GM18502 (cell line): ENCODE measurements at regions not wholly inside any gene's neighbourhood (a gene's known extent, or its start where the extent isn't known, plus 50 kb on each side); places are given as distances from the start of the nearest gene placed in this dataset.
"Not testable (repeated sequence)": the region's sequence is repeated elsewhere in the genome, so short reads cannot be mapped to it uniquely, and the experiment has no call there.

Experiments
- ATAC-seq: cut with Tn5 transposase; IDR thresholded peaks from one replicate; pipeline ENCODE4 v1.9.1; 2021; ENCODE audit warnings: mild to moderate bottlenecking; ENCODE audit not compliant: unreplicated experiment, poor library complexity

DNA sequence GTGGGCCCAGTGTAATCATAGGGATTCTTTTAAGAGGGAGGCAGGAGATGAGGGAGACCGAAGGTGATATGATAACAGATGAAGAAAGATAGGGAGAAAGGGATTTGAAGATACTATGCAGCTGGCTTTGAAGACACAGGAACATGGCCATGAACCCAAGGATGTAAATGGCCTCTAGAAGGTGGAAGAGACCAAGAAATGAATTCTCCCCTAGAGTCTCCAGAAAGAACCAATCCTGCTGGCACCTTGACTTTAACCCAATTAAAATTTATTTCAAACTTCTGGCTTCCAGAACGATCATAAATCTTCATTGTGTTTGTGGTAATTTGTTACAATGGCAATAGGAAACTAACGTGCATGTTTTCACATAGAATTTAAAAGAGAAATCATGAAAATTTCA, 95.0 kb upstream of the GORAB start:
- no peak for ATAC-seq

DNA sequence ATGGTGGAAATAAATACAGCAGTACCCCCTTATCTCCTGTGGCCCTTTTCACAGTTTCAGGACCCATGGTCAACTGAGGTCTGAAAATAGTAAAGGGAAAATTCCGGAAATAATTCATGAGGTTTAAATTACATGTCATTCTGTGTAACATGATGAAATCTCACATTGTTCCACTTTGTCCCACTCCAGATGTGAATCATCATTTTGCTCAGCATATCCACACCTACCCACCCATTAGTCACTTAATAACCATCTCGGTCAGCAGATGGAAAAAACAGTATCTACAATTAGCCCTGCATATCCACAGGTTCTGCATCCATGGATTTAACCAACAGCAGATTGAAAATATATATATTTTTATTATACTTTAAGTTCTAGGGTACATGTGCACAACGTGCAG, 86.9 kb upstream of the GORAB start:
- ATAC-seq, result no peak

DNA sequence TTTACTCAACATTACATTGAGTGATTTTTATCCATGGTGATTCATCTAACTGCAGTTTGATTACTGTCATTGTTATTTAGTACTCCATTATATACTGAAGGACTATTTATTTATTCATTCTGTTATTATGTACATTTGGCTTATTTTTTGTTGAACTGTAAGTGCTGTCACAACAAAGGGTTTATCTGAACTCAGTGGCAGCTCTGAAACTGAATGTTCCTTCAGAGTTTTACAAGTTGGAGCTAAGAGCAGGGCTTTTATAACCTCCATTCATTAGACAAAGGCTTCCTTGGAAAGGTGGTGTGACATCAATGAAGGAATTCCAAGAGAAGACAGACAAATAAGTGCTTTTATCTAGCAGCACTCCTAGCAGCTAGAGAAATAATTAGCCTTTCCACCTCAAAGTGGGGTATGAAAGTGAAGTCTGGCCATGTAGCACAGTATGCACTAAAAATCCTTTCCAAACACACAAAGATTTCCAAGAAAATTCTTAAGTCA, 83.3 kb upstream of the GORAB start:
- no peak for ATAC-seq

DNA sequence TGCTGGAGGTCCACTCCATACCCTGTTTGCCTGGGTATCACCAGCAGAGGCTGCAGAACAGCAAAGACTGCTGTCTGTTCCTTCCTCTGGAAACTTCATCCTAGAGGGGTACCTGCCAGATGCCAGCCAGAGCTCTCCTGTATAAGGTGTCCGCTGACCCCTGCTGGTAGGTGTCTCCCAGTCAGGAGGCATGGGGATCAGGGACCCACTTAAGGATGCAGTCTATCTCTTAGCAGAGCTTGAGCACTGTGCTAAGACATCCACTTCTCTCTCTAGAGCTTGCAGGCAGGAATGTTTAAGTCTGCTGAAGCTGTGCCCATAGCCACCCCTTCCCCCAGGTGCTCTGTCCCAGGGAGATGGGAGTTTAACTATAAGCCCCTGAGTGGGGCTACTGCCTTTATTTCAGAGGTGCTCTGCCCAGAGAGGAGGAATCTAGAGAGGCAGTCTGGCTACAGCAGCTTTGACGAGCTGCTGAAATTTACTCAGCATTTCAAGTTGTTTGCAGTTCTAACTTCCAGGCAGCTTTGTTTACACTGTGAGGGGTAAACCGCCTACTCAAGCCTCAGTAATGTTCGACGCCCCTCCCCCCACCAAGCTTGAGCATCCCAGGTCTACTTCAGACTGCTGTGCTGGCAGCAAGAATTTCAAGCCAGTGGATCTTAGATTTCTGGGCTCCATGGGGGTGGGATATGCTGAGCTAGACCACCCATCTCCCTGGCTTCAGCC, 74.5 kb upstream of the GORAB start:
- not testable (repeated sequence) for ATAC-seq

DNA sequence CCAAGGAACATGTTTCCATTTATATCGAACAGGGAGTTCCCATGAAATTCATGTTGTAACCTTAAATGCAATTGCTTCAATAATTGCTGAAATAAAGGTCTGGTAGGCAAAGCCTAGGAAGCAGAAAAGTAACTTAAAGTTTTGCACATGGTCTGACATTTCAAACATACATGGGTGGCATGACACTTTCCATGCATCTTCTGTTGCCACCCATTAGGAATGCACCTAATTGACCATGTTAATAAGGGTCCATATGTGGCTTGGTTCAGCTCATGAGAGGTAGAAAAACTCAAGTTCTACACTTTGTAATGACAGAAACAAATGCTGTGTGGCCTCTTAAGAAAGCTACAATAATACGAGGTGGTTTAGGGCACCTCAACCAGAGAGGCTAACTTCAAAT, 72.0 kb upstream of the GORAB start:
- ATAC-seq, result no peak

DNA sequence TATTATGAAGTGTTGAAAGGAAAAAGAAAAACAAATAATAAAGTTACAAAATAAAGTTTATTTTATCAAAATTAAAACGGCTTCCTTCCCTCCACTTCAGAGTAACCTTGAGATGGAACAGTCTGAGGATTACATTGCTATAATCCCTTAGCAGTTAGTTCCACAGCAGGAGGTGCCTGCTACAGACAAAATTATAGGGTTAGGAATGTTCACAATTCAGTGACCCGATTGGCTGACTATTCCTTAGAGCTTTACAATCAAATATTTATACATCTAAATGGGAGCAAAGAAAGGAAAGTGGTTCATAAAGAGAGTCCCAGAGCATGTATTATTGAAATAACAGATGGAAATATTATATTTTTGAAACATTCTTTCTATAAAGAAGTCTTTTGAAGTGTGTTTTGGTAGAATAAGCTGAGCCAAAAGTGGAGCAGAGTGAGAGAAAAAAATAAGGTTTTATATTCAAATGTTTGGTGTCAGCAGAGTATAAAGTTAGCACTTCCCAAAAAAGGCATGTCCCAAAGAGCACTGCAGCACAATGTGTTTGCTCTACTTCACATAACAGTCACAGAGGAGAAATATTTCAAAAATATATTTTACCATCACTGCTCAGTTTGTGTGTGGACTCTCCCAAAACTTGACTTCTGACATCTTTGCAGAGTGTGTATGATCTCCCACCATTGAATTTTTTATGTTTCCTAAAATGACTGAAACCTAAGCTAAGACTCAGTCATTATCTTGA, 71.4 kb upstream of the GORAB start:
- no peak for ATAC-seq

DNA sequence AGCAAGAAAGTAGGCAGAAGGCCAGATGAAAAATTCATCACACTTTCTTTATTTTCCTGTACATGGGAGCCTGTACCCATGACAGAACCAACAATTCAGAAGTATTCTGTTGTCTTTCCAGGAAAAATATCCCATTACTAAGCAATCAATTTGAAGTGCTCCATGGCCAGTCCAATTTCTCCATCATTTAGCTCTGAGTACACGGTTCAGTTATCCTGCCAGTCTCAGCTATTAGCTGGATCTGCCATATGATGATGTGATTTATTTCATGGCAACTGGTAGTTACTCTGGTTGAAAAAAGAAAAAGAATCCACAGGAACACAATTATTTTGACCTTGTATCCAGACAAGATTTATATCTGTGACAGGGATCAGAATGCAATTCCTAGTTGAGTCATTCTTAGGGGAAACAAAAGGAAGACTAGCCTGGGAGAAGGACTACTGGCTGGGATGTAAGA, 70.6 kb upstream of the GORAB start:
- no peak for ATAC-seq

DNA sequence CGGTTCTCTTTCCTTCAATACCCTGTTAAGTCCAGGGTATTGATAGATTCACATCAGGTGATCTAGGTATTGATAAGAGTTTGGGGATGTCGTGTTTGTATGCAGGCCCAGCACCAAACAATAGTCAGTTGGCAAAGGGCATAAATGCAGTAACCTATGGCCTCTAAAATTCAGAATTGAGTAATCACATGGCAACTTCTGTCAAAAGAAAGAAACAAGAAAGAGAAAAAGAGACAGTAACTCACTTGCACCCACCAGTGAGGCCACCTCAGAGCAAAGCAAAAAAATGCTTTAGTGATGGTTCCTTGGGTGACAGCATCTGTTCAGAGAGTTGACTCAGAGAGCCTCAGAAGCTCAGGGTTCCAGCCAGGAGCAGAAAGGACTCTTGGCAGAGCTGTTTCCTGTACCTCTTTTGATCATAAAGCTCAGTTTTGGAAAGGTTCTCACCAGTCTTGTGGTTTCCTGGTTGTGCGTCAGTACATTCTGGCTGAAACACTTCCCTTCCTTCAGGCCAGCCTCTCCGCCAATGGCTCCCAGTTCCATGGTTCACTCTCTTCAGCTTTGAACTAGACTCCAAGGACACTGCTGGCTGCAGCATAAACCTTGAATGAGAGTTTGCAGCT, 70.1 kb upstream of the GORAB start:
- ATAC-seq, result no peak

DNA sequence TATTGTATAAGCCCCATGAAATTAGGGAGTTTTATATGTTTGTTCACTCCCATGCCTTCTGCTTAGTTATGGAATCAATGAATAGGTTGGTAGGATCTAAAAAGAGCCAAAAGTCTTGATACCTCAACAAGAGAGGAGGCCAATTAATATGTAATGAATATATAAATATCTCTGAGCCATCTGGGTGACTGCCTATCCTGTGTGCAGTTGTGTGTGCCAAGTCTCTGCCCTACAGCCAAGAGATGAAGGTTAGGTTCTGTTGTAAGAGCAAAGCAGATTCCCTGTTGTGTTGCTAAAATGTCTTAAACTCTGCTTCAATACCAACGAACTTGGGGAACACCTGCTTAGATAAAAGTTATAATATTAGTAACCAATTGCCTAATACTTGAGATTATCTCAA, 61.8 kb upstream of the GORAB start:
- ATAC-seq, result no peak

DNA sequence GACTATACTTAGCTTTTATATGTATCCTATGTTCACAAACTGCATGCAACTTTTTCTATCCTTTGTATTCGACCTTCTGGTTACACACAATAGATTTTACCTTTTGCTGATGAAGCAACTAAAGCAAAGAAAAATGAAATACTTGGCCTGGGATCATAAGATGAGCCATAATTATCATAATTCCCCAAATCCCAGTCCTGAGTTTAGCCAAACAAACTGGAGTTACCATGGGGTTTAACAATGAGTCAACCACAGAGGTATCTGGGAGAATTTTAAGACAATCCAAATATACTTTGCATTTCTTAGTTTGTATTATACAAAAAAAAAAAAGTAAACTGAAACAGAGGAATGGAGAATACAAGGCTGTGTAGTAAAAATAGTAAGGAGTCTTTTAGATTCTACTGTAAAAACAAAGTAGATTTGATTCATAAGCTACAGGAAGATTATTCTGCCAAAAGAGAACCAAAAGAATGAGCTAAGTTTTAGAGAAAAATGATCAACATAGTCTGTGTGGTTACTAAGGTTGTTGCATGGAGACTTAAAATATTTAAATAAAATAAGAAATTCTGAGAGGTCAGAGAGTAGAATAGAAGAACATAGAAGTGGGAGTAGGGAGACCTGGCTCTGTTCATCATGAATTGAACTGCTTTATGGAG, 60.4 kb upstream of the GORAB start:
- ATAC-seq, result no peak

DNA sequence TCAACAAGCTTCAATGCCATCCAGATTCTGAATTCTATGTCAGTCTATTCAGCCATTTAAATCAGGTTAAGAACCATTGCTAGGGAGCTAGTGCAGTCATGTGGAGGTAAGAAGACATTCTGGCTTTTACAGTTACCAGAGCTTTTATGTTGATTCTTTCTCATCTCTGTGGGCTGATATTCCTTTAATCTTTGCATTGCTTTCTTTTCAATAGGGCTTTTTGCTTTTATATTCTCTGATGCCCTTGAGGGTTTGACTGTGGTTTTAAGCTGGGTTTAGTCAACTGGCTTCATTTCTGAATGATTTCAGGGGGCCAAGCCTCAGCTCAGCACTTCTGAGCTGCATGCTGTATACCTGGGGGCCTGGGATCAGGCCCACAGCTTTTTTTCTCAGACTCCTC, 51.0 kb upstream of the GORAB start:
- no peak for ATAC-seq
